ENCODE measurements at regions not wholly inside any gene's neighbourhood (a gene's known extent, or its start where the extent isn't known, plus 50 kb on each side); places are given as distances from the start of the nearest gene placed in this dataset.

- H3K27ac Mint-ChIP-seq, result no peak overlapping the region
- CTCF ChIA-PET, result no interaction called here
- ATAC-seq, result no peak
These were observed 397.7 kb upstream of the RIOK2 start for GRCh38 chr5:97580746-97581145.

GRCh38 chr5:97591781-97592180 is 408.7 kb upstream of the RIOK2 start:
- Mint-ChIP-seq H3K27ac (no peak overlapping the region), H3K4me3 (no peak overlapping the region), H3K9me3 (peaks cover 22% of the 10 kb centered on the region), H3K27me3 (ENCODE audit: low read depth) (no peaks in the 10 kb centered on the region), H3K4me1 (no peaks in the 10 kb centered on the region), H3K36me3 (peaks cover 13% of the 10 kb centered on the region)
- DNase-seq (ENCODE audit: low spot score) (no peak), ATAC-seq (no peak)
- TF ChIP-seq JUN (CRISPR knock-in tag; IDR thresholded peaks at IDR 0.05) (no peak), CTCF (IDR thresholded peaks at IDR 0.05) (no peak), AR (CRISPR knock-in tag; IDR thresholded peaks at IDR 0.05) (no peak), MYBL2 (CRISPR knock-in tag; IDR thresholded peaks at IDR 0.05) (no peak), CREB1 (CRISPR knock-in tag; IDR thresholded peaks at IDR 0.05) (no peak), E2F5 (CRISPR knock-in tag; IDR thresholded peaks at IDR 0.05) (no peak), STAT6 (CRISPR knock-in tag; conservative IDR thresholded peaks at IDR 0.05; ENCODE audit: low read depth) (no peak), TEAD4 (CRISPR knock-in tag; IDR thresholded peaks at IDR 0.05) (no peak), MLX (CRISPR knock-in tag; IDR thresholded peaks at IDR 0.05) (no peak), ZNF263 (CRISPR knock-in tag; IDR thresholded peaks at IDR 0.05; ENCODE audit: low read depth) (no peak), ZNF512 (CRISPR knock-in tag; IDR thresholded peaks at IDR 0.05; ENCODE audit: borderline replicate concordance) (no peak), ATF1 (CRISPR knock-in tag; IDR thresholded peaks at IDR 0.05) (no peak), MXD4 (CRISPR knock-in tag; IDR thresholded peaks at IDR 0.05; ENCODE audit: borderline replicate concordance) (no peak), E2F1 (CRISPR knock-in tag; IDR thresholded peaks at IDR 0.05) (no peak), ZNF416 (CRISPR knock-in tag; IDR thresholded peaks at IDR 0.05) (no peak), RELA (CRISPR knock-in tag; IDR thresholded peaks at IDR 0.05; ENCODE audit: borderline replicate concordance) (no peak), CDX4 (CRISPR knock-in tag; IDR thresholded peaks at IDR 0.05; ENCODE audit: borderline replicate concordance) (no peak)
- ChIA-PET CTCF (no interaction called here), POLR2A (no interaction called here)

More at GRCh38 chr5:97580746-97581145, 397.7 kb upstream of the RIOK2 start:
- TF ChIP-seq ERG (CRISPR knock-in tag; IDR thresholded peaks at IDR 0.05) (no peak), CBFB (CRISPR knock-in tag; IDR thresholded peaks at IDR 0.05; ENCODE audit: low read depth) (no peak)
- no peak for DNase-seq (ENCODE audit: low spot score)
- Mint-ChIP-seq H3K4me1 (no peaks in the 10 kb centered on the region), H3K36me3 (peaks cover 9% of the 10 kb centered on the region), H3K27me3 (ENCODE audit: low read depth) (no peaks in the 10 kb centered on the region), H3K4me3 (no peak overlapping the region), H3K9me3 (peaks cover 11% of the 10 kb centered on the region)
- POLR2A ChIA-PET, result no interaction called here

All from WTC11 (cell line).